Hematopoietic multipotent progenitor cell treated with erythropoietin and hydrocortisone succinate and interleukin-3 and kit ligand, for 4 days (in vitro differentiated cells): ENCODE measurements at regions not wholly inside any gene's neighbourhood (a gene's known extent, or its start where the extent isn't known, plus 50 kb on each side); places are given as distances from the start of the nearest gene placed in this dataset.
"Not testable (repeated sequence)": the region's sequence is repeated elsewhere in the genome, so short reads cannot be mapped to it uniquely, and the experiment has no call there.

Source experiments
- DNase-seq: peaks from one replicate; pipeline ENCODE4 v3.0.0-alpha.2; 2015

GRCh38 chr13:81874681-81875661, 1534.0 kb upstream of the SPRY2 start:
- DNase-seq: no peak

DNA sequence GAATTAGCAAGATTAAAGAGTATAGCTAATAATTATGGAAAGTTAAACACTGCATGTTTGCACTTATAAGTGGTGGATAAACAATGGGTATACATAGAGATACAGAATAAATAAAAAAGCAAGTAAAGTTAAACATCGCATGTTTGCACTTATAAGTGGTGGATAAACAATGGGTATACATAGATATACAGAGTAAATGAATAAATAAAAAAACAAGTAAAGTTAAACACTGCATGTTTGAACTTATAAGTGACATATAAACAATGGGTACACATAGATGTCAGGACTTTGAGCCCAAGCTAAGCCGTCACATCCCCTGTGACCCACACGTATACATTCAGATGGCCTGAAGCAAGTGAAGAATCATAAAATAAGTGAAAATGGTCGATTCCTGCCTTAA, 1533.3 kb upstream of the SPRY2 start:
- no peak for DNase-seq

DNA sequence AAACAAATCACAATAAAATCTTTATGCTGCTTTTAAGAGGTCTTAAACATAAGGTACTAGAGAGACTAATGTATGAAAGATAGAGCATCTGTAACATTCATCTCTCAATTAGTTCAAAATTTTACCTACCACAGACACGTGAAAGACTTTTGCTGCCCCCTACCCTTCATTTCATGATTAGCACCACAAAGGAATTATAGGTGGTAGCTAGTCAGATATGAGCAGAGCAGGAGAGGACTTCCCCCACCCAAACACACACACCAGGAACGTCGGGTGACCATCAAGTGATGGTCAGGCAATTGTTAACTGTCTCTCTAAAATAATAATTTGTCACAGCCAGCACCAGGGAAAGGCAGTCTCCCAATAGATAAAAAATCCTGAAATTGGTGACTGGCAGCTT, 1531.7 kb upstream of the SPRY2 start:
- peak; percentile 47 for DNase-seq

- not testable (repeated sequence) for DNase-seq
These were observed 1530.9 kb upstream of the SPRY2 start for GRCh38 chr13:81871751-81872325.

- DNase-seq: no peak
These were observed 1507.4 kb upstream of the SPRY2 start for GRCh38 chr13:81848291-81848690.

- no peak for DNase-seq
These were observed 1505.8 kb upstream of the SPRY2 start for GRCh38 chr13:81846771-81847170.

GRCh38 chr13:81821259-81821658, 1480.3 kb upstream of the SPRY2 start:
- no peak for DNase-seq

GRCh38 chr13:81800433-81800832, 1459.5 kb upstream of the SPRY2 start:
- no peak for DNase-seq

GRCh38 chr13:81795710-81796109, 1454.8 kb upstream of the SPRY2 start:
- DNase-seq: no peak

GRCh38 chr13:81791641-81792040, 1450.7 kb upstream of the SPRY2 start:
- DNase-seq: no peak

DNA sequence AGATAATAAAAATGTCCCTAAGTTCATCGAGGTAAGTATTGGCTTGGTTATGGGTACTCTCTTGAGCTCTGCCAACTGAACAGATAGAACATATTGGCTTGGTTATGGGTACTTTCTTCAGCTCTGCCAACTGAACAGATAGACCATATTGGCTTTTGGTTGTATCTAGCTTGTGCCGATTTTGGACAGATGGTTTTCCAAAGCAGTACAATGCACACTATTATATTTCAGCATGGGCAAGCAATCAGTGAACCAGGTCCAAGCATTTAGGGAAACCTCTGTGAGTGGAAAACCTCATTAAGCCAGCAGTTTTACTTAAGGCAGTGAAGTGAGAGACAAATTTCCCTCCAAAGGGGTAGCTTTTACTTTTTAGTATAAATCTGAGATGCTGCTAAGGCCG, 1440.5 kb upstream of the SPRY2 start:
- DNase-seq: no peak

GRCh38 chr13:81779876-81780275, 1439.0 kb upstream of the SPRY2 start:
- DNase-seq: no peak

DNA sequence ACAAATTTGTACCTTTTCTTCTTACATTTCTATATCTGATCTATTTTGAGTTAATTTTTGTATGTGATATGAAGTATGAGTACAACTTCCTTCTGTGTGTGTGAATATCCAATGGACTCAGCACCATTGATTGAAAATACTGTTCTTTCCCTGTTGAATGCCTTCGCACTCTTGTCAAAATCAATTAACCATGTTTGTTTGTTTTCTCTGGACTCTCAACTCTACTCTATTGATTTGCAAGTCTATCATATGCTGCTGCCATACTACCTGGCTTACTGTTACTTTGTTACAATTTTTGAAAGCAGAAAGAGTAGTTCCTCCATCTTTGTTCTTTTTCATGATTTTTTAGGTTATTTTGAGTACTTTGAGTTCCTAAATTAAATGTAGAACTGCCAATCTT, 1437.4 kb upstream of the SPRY2 start:
- DNase-seq: no peak

DNA sequence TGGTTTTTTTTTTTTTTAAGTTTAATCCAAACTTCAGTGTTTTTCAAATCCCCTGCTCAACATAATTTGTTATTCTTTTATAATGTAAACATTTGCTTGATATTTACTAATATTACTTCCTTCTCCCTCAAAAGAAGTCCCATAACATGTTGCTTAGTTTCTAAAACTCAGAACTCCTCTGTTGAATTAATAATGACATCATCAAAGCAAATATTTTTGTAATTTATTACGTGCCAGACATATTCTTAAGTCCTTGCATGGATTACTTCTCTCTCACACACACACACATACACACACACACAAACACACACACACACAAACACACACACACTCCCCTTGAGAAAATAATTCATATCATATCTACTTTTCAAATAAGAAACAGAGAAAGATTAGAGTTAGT, 1432.3 kb upstream of the SPRY2 start:
- DNase-seq: no peak

GRCh38 chr13:81771951-81772350, 1431.0 kb upstream of the SPRY2 start:
- DNase-seq: no peak

DNA sequence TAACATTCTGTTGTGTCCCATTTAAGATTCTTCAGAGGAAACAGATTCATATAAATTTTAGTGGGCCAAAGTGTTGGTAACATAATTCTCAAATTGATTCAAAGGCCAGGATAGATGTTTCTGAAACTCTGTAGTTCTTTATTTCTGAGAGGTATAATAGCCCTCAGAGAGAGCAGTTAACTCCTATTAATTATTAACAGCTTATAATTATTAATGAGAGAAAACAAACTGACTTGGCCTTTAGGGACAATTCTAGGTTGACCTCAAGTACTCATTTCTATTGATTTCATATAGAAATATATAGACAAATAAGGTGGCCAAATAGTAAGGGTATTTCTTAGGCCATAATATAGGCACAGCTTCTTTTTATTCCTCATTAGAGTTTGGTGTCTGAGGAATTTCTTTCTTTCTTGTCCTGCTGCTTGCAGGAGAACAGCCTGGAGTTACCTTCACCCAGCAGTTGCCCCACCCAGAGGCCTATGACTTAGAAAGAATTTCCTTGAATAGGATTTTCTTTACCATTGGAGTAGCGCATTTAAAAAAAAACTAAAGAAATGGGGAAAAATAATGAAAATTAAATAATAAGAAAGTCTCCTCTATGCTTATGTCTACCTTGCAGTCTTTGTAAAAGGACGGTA, 1430.1 kb upstream of the SPRY2 start:
- no peak for DNase-seq

- DNase-seq: no peak
These were observed 1421.5 kb upstream of the SPRY2 start for GRCh38 chr13:81762449-81762848.

GRCh38 chr13:81760316-81760715, 1419.4 kb upstream of the SPRY2 start:
- DNase-seq: no peak

- no peak for DNase-seq
These were observed 1416.5 kb upstream of the SPRY2 start for GRCh38 chr13:81757348-81757970.

GRCh38 chr13:81745391-81745790, 1404.5 kb upstream of the SPRY2 start:
- DNase-seq: no peak

GRCh38 chr13:81738364-81738763, 1397.4 kb upstream of the SPRY2 start:
- DNase-seq: no peak

DNA sequence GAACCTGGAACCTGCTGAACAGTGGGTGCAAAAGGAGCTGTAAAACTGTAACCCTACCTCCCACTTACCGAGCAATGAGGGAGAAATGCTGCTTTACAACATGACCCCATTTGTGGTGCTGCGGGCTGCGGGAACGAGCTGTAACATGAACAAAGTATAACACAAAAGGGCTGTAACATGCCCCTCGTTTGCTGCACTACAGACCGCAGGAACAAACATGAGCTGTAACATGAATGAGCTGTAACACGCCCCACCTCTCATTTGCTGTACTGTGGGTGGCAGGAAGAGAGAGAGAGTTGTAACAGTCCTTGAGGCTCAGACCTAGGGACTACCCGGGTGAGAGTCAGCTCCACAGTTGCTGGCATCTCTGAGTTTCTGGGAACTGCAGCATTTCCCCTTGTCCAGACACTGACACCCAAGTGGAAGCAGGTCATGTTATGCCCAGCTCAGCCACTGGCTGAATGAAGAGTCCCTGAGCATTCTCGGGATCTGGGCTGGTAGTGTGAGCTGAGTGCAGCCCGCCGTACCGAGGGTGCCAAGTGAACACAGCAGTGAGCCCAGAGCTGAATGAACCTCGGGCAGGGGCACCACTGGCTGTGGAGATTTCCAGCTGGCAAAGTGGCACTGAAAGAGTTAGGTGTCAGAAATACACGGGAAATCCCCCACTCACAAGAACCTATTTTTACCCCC, 1385.3 kb upstream of the SPRY2 start:
- no peak for DNase-seq

DNA sequence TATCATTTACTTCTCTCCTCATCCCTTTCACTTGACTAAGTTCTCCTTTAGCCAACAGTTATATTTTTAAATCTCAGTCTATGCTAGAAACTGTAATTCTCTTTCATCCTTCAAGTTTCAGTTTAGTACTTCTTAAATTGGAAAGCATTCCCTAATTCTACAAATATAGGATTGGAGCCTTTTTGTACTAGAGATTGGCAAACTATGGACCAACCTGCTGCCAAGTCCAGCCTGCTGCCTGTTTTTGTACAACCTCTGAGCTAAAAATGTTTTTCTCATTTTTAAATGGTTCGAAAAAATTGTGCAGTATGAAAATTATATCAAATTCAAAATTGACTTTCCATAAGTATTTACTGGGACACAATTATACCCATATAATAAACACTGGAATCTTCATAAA, 1381.5 kb upstream of the SPRY2 start:
- DNase-seq: no peak
